HG03097 (cell line): ENCODE measurements at regions not wholly inside any gene's neighbourhood (a gene's known extent, or its start where the extent isn't known, plus 50 kb on each side); places are given as distances from the start of the nearest gene placed in this dataset.

Experiments used
- ATAC-seq: cut with Tn5 transposase; IDR thresholded peaks from one replicate; pipeline ENCODE4 v1.9.1; 2021; ENCODE audit not compliant: unreplicated experiment, low FRiP score

DNA sequence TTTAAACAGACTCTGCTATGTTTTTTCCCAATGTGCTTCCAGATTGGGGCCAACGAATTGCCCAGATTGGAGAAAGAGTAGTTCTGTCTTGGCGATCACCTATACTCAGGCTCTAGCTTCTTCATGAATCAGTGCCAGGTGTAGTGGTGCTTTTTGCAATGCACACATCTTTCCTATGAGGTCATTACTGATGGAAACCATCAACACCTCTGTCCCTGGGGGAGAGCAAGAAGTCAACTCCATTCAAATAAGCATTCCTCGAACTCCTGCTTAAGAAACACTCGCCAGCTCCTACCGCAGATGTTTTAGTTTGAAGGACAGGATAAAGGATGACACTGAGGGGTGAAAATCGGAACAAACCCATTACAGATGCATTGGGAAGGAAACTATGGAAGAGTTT is 156.5 kb upstream of the DKK2 start:
- no peak for ATAC-seq

DNA sequence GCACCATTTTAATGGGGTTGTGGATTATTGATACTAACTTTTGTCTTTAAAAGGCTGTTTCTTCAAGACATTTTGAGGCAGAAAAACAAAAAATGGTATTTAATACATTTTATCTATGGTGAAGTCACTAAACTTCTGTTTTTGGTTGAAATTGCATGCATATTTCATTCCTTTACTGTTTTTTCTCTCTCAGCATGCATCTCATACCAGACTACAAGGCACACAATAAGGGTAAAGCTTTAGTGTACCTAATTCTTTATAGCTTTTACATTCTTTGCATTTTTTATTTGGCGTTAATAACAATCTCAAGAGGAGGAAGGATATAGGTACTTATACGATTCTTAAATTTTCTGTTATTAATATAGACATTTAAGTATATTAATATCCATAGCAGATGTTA is 151.0 kb upstream of the DKK2 start:
- no peak for ATAC-seq

DNA sequence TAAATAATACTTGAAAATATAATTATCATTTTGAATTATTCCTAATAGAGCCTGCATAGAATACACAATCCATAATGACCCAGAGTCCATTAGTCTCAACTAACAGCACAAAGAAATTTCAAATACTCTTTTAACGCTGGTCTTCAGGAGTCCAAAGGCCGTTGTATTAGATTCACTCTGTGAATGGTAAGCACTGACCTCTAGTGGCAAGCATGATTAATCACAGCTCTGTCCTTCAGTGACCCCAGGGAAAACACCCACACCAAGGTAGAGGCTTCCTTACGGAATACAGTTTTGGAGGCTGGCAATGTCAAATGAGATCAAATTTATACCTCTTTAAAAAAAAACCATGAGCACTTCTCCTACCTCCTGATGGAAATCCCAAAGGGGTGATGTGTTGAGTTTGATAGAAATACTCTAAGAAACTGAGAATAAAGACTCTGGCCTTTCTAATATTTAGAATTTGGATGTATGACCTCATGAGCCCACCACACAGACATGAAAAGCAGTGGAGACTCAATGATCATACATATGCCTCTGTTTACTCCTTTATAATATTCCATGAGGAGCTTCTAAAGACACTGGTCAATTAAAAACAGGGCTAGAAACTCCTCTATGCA is 147.2 kb upstream of the DKK2 start:
- peak; percentile 99 for ATAC-seq

DNA sequence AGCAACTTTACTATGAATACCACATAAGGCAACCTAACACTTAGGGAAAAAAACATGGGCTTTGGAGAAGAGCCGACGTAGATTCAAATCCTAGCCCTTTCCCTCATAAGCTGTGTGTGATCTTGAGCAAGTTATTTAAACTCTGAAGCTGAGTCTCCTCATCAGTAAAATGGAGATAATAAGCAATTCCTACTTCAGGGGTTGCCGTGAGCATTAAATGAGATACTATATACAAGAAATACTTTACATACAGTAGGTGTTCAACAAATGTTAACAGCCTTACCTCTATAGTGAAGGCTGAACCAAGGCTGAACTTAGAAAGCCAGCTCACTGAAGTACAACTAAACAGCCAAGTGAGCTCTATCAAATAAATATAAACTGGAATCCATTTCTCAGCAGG is 146.2 kb upstream of the DKK2 start:
- no peak for ATAC-seq

DNA sequence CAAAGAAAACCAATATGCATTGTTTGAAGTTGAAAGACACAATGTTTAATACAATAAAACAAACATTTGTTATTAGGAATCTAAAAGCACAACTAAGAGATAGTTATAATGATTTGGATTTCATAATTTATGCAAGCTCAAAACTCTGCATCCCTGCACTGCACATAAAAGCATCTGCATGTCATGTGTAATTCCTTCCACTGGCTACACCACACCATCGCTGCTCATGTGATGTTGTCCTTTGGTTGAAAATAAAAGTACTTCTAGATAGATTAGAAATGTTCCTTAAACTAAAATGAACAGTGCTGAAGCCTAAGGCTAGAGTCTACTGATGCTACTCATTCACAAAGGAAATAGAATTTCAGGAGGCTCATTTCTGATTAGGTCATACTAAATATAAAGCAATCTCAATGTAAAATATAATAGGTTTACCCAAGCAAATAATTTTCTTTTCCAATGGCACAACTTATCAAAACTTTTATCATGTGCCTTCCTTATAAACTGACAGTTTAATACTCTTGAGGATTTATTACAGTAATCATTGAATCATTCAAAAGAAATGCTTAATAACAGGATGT is 130.8 kb upstream of the DKK2 start:
- ATAC-seq, result no peak

DNA sequence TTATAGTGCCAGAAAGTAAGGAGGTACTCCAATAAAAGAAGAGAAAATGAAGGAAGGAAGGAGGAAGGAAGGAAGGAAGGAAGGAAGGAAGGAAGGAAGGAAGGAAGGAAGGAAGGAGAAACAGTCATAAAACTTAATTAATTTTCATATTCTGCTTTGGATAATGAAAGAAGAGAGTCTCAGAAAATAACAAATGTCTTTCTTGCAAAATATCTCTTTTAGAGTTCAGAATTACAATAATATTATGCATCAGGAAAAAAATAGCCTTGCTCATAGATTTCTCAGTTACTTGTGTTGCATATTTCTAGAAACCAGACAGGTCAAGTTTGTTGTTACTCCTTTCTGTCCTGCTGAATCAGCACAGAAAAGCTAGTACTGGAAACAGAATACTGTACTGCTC is 130.1 kb upstream of the DKK2 start:
- ATAC-seq, result no peak

DNA sequence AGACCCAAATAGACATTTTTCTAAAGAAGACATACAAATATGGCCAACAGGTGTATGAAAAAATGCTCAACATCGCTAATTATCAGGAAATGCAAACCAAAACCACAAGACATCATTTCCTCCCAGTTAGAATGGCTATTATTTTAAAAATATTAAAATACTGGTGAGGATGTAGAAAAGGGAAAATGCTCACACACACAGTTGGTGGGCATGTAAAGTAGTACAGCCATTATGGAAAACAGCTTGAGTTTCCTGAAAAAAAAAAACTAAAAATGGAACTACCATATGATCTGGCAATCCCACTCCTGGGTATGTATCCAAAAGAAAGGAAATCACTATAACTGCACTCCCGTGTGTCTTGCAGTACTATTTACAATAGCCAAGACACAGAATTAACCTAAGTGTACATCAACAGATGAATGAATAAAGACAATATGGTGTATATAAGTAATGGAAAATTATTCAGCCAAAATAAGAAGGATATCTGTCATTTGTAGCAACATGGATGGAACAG is 128.9 kb upstream of the DKK2 start:
- no peak for ATAC-seq

DNA sequence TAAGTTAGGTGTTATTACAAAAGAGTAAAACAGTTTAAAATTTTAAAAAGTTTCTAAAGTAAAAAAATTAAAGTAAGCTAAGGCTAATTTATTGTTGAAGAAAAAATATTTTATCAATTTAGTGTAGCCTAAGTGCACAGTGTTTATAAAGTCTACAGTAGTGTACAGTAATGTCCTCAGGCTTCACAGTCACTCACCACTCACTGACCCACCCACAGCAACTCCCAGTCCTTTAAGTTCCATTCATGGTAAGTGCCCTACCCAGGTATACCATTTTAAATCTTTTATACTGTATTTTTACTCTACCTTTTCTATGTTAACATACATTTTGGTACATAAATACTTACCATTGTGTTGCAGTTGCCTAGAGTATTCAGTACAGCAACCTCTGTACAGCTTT is 120.3 kb upstream of the DKK2 start:
- ATAC-seq, result no peak

DNA sequence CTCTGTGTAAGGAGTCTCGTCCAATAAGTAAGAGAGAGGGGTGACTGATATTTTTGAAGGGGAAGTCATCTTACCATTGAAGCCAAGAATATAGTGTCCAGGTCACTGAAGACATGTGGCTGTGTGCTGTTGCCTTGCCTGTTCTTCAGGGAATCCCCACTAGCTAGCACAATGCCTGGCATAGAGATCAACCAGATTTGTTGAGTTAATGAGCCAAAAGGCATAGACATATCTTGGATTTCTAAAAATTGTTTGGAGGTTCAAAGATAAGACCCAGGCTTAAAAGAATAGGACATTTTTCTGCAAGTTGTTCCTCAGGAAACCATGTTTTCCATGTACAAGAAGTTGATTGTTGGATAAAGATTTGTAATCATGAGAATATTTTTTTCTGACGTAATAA is 119.3 kb upstream of the DKK2 start:
- no peak for ATAC-seq

DNA sequence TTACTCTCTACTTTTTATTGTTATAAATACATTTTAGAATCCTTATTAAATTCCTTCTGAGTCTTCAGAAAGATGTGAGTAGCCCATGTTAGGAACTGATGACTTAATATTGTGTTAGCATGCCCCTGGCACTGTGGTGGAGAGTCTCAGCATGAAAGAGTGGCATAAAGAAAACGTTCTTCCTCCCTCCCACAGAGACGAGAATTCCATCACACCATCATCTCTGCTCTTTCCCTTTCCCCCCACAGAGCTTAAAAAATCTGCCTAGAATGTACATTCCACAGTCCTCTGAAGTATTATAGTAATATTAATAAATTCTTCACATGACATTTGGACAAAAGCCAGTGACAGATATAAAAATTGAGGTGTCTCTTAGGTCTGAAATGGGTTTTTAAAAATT is 117.8 kb upstream of the DKK2 start:
- no peak for ATAC-seq

DNA sequence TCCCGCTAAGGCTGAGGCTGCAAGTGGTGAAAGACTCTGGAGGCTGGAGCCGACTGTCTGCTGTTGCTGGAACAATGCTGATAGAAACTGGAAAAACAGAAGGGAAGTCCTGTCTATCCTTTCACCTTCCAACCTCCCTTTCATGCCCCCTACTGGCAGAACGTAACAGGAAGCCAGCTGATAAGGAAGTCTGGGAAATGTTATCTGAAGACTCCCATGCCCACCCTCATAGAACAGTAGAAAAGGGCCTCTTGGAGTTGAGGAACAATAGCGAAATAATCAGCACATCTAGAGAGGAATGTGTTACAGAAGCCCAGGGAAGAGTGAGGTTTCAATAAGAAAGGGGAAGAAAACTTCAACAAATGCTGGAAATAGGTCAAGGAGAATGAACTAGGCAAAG is 117.1 kb upstream of the DKK2 start:
- ATAC-seq, result no peak

DNA sequence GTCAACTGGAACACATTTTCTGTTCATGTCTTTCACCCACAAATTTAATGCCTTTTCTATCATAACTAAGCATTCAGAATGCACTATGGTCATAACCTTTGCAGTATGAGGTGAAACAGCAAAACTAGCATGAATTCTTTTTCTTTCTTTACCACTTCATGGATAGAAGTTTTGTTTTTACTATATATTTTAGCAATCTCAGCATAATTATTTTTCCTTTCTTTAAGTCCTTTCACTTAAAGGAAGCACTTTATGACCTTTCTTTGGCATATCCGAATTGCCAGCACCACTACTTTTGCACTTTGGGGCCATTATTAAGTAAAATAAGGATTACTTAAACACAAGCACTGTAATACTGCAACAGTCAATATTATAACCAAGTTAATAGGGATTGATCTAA is 115.1 kb upstream of the DKK2 start:
- ATAC-seq, result no peak

DNA sequence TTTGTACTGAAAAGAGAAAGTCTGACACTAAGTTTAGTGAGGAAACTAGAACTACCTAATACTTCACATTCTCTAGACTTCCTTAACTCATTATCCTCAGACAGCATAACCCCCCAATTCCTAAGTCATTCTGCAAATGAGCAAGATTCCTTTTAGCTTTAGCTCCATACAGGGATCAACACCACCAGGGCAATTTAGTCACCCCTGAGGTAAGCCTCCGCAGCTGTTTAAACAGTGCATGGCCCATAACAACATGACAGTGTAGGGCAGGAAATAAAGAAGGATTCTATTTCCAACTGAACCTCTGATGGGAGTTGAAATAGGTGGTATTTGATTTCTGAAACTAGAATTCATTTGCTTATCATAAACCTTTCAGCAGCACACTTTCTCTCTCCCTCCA is 112.8 kb upstream of the DKK2 start:
- ATAC-seq, result no peak

DNA sequence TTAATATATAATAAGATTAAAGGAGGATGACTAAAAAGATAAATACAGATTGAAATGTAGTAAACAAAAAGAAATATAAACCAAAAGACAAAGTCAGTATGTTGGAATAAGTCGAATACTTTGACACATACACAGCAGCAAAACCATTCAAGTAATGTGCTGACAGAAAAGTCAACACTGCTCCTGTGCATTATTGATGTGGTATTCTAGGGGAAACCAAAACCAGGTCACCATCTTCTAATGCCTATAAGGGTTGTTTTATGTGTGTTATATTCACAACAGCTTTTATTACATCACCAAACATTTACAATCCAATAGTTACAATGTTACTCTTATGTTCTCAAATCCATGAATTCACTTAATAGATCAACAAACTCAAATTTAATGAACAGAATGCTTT is 111.8 kb upstream of the DKK2 start:
- ATAC-seq, result no peak

DNA sequence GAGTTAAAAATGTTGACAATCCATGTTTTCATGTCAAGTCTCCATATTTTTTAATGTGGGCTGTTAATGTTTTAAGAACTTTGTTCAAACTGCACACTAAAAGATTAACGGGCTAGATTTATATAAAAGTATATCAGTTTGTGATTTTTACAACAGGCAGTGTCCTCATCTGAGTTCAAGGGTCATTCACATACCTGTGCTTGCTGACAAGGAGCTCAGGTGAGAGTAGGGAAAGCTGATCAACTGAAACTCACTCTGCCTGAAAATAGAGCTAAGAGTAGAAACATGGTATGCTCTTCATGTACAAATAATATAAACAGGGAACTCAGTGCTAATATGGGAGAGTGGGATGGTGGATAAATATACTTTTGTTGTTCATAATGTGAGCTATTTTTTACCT is 102.3 kb upstream of the DKK2 start:
- ATAC-seq, result no peak

DNA sequence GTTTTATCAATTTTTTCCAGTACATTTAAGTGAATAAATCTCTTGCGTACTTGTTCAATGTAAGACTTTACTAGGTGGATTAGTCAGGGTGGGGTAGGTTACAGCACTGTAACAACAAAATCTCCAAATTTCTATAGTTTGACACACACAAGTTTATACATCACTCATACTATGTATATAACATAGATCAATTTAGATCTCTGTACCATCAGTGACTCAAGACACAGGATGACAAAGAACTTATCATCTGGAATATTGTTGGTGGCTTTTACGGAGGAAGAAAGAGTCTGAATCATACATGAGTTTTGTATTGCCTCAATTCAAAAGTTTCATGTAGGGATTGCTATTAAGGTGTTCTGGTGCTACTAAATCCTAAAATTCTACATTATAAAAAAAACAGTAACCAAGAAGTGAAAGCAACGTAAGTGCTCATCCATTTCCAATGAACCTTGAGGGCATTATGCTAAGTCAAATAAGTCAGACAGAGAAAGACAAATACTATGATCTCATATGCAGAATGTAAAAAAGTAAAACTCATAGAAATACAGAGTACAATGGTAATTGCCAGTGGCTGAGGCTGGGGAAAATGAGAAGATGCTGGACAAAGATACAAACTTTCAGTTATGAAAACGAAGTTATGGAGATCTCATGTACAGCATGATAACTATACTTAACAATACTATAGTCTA is 98.0 kb upstream of the DKK2 start:
- ATAC-seq, result no peak

DNA sequence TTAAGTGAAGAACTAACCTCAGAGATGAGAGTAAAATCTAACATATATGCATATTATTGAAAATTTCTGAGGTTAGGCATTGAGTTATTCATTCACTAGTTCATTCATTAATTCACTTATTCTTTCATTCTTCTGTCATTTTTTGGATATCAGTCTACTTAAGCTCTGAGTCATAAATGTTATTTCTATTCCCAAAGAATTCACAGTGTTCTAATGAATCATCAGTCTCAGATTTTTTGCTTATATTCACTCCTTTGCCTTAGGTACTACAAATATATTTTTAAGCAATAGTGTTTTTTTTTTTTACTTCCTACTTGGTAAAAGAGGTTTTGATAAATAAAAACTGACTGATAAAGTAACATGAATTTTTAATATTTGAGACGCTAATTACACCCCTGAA is 95.2 kb upstream of the DKK2 start:
- ATAC-seq, result no peak

DNA sequence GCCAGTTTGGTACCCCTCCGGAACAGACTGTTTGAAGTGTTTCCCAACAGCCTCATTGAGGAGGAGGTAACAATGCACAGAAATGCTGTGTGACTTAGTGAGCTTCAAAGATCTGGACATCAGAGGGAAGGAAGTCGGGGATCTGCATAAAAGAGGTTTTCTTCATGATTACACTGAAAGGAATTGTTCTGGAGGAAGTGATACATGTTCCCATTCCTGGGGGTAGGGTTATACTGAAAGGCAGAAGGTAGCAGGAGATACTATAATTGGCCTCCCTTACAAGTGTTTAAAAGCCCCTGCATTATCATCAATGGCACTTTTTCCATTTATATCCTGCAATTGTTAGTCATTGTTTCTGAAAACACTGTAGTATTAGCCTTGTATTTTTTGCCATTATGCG is 94.0 kb upstream of the DKK2 start:
- no peak for ATAC-seq

DNA sequence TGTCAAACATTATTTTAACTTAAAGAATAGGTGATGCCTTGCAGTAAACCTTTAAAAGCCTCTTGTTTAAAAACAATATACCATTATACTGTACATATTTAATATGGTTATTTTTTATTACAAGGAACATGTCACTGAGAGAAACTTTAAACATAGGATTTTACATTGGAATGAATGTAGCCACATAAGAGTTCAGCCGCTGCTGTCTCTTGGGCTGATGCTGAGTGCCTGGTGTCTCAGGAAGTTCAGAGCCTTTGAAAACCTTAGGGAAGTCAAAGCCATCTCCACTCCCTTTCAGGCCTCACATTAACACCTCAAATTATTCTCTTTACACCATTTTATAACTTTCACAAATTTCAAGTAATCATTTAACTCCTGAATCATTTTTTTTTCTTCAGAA is 93.5 kb upstream of the DKK2 start:
- ATAC-seq, result no peak

DNA sequence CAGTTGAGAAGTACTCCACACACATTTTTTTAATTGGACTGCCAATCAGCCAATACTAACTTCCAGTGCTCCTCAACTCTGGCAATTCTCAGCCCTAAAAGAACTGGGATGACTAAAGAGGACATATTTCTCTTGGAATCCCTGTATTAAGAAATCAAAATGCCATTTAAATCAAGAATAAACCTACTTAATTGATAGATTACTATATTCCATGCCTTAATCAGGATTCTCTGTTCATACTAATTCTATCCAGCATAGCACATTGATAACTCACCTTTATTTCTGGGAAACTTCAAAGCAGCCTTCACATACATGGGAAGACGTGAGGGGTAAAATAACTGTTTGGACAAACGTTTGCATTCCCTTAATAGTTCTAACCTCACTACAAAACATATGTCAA is 93.0 kb upstream of the DKK2 start:
- no peak for ATAC-seq

DNA sequence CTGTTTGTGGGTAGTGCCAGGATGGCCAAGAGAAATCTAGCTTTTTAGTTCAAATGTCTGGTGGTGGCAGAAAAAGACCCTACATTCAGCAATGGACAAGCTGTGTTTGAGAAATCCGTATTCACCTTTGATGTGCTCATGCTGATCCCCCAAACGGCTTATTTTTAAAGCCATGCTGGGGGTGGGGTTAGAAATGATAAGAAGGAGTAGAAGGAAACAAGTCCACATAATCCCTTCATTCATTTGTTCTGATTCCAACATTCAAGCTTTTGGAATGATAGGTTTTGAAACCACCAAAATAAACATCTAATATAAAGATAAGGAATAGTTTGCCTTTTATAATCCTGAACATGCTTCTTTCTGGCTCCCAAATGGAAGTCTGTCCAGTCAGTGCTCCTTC is 92.0 kb upstream of the DKK2 start:
- no peak for ATAC-seq

DNA sequence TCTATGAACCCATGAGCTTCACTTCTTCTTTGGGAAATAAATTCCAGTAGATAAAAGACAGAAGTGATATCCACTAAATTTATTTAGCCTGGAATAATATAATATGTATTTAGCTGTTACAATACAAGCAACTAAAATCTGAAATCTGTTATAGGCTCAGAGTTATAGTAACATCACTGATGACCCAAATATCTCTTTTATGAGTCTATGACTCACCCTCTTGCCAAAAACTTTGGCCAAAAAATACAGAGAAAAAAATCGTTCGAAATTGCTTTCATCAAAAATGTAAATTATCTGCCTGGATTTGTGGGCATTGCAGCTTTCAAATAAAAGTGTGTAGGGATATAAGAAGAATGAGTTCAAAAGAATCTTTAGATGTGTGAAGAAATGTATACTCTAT is 89.4 kb upstream of the DKK2 start:
- no peak for ATAC-seq
